ENCODE measurements at regions not wholly inside any gene's neighbourhood (a gene's known extent, or its start where the extent isn't known, plus 50 kb on each side); places are given as distances from the start of the nearest gene placed in this dataset.

DNA sequence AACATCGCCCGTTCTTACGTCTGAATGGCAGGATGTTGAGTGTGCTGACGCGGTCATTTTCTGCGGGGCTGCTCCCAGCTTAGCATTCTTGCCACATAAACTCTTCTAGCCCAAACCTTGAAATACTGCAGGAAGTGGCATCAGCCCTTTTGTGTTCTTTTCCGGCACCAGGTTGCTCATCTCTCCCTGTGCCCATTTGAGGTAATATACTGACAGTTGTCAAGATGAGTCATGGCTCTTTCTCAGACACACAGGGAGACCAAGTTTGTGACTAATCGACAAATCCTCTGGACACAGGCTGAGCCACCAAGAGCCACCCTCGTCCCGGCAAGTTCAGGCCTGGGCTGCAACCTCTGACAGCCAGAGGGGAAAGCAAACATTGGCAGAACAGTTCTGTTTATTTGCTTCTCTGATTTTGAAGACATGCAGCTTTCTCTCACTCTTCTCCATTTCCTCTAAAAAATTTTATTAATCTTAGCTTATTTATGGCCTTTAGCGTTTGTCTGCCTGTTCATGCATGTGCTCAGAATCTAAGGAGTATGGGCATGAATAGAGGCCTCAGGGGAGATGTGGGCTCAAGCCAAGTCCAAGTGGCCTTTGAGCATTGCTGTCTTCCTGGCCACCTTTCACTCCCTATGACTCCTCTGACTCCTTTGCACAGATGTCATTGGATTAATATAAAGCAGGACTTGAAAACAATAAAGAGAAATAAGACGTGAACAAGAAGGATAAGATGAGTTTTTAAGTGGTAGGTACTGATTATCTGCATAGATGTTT lies 328.2 kb upstream of the JAG1 start:
- H3K27me3 ChIP-seq (ENCODE audit: insufficient read depth, low read length, poor library complexity, severe bottlenecking), result no peaks in the 10 kb centered on the region
- H2AFZ ChIP-seq (ENCODE audit: low read length), result no peak overlapping the region
- no peaks in the 10 kb centered on the region for H3K9me3 ChIP-seq (ENCODE audit: insufficient read depth, low read depth, low read length)
- H3K4me3 ChIP-seq (ENCODE audit: low read length, poor library complexity, severe bottlenecking), result no peak overlapping the region
- no peaks in the 10 kb centered on the region for H3K9me2 ChIP-seq (replicated peaks; ENCODE audit: low read depth, low read length)
- TF ChIP-seq, protein P1, sequence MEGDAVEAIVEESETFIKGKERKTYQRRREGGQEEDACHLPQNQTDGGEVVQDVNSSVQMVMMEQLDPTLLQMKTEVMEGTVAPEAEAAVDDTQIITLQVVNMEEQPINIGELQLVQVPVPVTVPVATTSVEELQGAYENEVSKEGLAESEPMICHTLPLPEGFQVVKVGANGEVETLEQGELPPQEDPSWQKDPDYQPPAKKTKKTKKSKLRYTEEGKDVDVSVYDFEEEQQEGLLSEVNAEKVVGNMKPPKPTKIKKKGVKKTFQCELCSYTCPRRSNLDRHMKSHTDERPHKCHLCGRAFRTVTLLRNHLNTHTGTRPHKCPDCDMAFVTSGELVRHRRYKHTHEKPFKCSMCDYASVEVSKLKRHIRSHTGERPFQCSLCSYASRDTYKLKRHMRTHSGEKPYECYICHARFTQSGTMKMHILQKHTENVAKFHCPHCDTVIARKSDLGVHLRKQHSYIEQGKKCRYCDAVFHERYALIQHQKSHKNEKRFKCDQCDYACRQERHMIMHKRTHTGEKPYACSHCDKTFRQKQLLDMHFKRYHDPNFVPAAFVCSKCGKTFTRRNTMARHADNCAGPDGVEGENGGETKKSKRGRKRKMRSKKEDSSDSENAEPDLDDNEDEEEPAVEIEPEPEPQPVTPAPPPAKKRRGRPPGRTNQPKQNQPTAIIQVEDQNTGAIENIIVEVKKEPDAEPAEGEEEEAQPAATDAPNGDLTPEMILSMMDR (conservative IDR thresholded peaks at IDR 0.05; ENCODE audit: low read length), result no peak
- no peak for TF ChIP-seq EZH2phosphoT487 (IDR thresholded peaks at IDR 0.05; ENCODE audit: borderline replicate concordance)
- no peak overlapping the region for H3K4me2 ChIP-seq (ENCODE audit: low read depth, low read length, poor library complexity, severe bottlenecking)
- no peaks in the 10 kb centered on the region for H3K79me2 ChIP-seq (ENCODE audit: insufficient read depth, low read length)
- no peaks in the 10 kb centered on the region for H3K36me3 ChIP-seq (ENCODE audit: insufficient read depth, low read length)
- H3K9ac ChIP-seq (ENCODE audit: low read depth, low read length, poor library complexity, severe bottlenecking), result no peak overlapping the region
- H3K4me1 ChIP-seq (ENCODE audit: insufficient read depth, low read length, poor library complexity, severe bottlenecking), result no peaks in the 10 kb centered on the region
- H4K20me1 ChIP-seq (ENCODE audit: insufficient read depth, low read length, poor library complexity, severe bottlenecking), result no peaks in the 10 kb centered on the region
- no peaks in the 10 kb centered on the region for H3F3A ChIP-seq (ENCODE audit: low read depth)

DNA sequence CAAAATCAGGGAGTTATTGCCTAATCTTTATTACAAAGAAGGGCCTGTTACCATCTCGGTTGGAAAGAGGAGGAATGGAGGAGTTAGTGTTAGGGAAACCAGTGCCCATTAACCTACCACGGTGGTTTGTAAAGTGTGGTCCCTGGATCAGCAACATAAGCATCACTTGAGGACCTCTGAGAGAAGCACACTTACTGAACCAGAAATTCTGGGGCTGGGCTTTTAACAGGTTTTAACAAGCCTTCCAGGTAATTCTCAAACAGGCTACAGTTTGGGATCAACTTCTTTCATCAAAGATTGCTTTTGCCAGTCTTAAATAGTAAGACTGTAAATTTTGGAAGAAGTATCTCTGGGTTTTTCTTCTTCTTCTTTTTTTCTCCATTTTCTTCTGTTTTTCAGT lies 329.5 kb upstream of the JAG1 start:
- Histone ChIP-seq H3F3A (ENCODE audit: low read depth) (no peaks in the 10 kb centered on the region), H3K27me3 (ENCODE audit: insufficient read depth, low read length, poor library complexity, severe bottlenecking) (no peaks in the 10 kb centered on the region), H3K4me1 (ENCODE audit: insufficient read depth, low read length, poor library complexity, severe bottlenecking) (no peaks in the 10 kb centered on the region), H3K79me2 (ENCODE audit: insufficient read depth, low read length) (no peaks in the 10 kb centered on the region), H3K9ac (ENCODE audit: low read depth, low read length, poor library complexity, severe bottlenecking) (no peak overlapping the region), H4K20me1 (ENCODE audit: insufficient read depth, low read length, poor library complexity, severe bottlenecking) (no peaks in the 10 kb centered on the region), H3K36me3 (ENCODE audit: insufficient read depth, low read length) (no peaks in the 10 kb centered on the region), H2AFZ (ENCODE audit: low read length) (no peak overlapping the region), H3K4me2 (ENCODE audit: low read depth, low read length, poor library complexity, severe bottlenecking) (no peak overlapping the region), H3K4me3 (ENCODE audit: low read length, poor library complexity, severe bottlenecking) (no peak overlapping the region), H3K9me3 (ENCODE audit: insufficient read depth, low read depth, low read length) (no peaks in the 10 kb centered on the region), H3K9me2 (replicated peaks; ENCODE audit: low read depth, low read length) (no peaks in the 10 kb centered on the region)
- TF ChIP-seq EZH2phosphoT487 (IDR thresholded peaks at IDR 0.05; ENCODE audit: borderline replicate concordance), result no peak
- TF ChIP-seq, protein P1 (conservative IDR thresholded peaks at IDR 0.05; ENCODE audit: low read length), result no peak

DNA sequence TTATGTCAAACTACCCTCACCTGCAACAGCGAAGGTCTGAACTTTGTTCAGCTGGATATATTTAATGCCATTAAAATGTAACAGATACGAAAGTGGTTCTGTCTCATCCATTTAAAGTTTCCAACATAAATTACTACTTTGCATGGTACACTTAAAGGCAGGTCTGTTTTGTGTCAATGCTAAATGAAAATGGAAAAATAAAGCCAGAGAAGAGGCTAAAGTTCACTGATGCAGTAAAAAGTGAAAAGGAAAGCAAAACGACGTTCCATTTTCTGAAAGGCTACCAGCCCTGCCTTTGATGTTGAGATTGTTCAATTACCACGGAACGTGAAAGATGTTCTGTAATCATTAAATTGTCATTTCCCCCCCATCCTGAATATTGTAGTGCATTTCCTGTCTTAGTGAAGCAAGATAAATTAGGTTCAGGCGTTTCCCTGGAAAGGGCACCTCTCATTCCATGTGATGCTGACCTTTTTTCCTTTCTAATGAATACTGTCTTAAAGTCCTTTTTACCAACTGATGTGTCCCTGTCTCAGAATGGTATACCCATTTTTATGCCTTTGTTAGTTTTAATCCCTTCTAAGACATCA lies 334.7 kb upstream of the JAG1 start:
- no peak overlapping the region for H2AFZ ChIP-seq (ENCODE audit: low read length)
- H3F3A ChIP-seq (ENCODE audit: low read depth), result no peaks in the 10 kb centered on the region
- no peaks in the 10 kb centered on the region for H3K4me1 ChIP-seq (ENCODE audit: insufficient read depth, low read length, poor library complexity, severe bottlenecking)
- H3K27me3 ChIP-seq (ENCODE audit: insufficient read depth, low read length, poor library complexity, severe bottlenecking), result no peaks in the 10 kb centered on the region
- no peak overlapping the region for H3K4me2 ChIP-seq (ENCODE audit: low read depth, low read length, poor library complexity, severe bottlenecking)
- no peaks in the 10 kb centered on the region for H3K9me3 ChIP-seq (ENCODE audit: insufficient read depth, low read depth, low read length)
- H3K36me3 ChIP-seq (ENCODE audit: insufficient read depth, low read length), result no peaks in the 10 kb centered on the region
- no peaks in the 10 kb centered on the region for H3K9me2 ChIP-seq (replicated peaks; ENCODE audit: low read depth, low read length)
- H3K79me2 ChIP-seq (ENCODE audit: insufficient read depth, low read length), result no peaks in the 10 kb centered on the region
- no peak overlapping the region for H3K4me3 ChIP-seq (ENCODE audit: low read length, poor library complexity, severe bottlenecking)
- no peaks in the 10 kb centered on the region for H4K20me1 ChIP-seq (ENCODE audit: insufficient read depth, low read length, poor library complexity, severe bottlenecking)
- TF ChIP-seq, protein P1 (conservative IDR thresholded peaks at IDR 0.05; ENCODE audit: low read length), result no peak
- no peak for TF ChIP-seq EZH2phosphoT487 (IDR thresholded peaks at IDR 0.05; ENCODE audit: borderline replicate concordance)
- H3K9ac ChIP-seq (ENCODE audit: low read depth, low read length, poor library complexity, severe bottlenecking), result no peak overlapping the region
